HepG2 (cell line): ENCODE measurements at regions not wholly inside any gene's neighbourhood (a gene's known extent, or its start where the extent isn't known, plus 50 kb on each side); places are given as distances from the start of the nearest gene placed in this dataset.

Experiments
- ATAC-seq: fragments of 200-7000 bp; cut with Tn5 transposase; 3 replicates; pipeline ENCODE4 v1.9.1; 2020; ENCODE audit warnings: mild to moderate bottlenecking, moderate library complexity
- BruUV-seq: library from RNA; stranded (reverse); fragments of 400-500 nt; replicated peaks from 2 replicates; lab custom pipeline; 2021; lab: Mats Ljungman, UMichigan
- CTCF ChIA-PET: fragments of 300-600 bp; formaldehyde crosslinking; extraction: SDS; loops from one replicate; lab custom pipeline; 2021; ENCODE audit warnings: low total read pairs, inconsistent platforms, low intra/inter-chr PET ratio; lab: Yijun Ruan, JAX
- POLR2A ChIA-PET: fragments of 350-600 bp; sonication (Branson Sonifier 250); formaldehyde crosslinking; loops from one replicate; lab custom pipeline; 2020; ENCODE audit warnings: antibody characterized with exemption, inconsistent platforms; lab: Yijun Ruan, JAX
- DNase-seq: peaks from one replicate; pipeline ENCODE4 v3.0.0-alpha.2; 2015; ENCODE audit warnings: low spot score
- FAIRE-seq: peaks from 3 replicates; lab custom pipeline; 2011; peaks lifted over from hg19 to GRCh38; lab: Jason Lieb, UNC
- H2AFZ ChIP-seq: one replicate; pipeline ENCODE4 v1.6.1; 2011; ENCODE audit warnings: low read length, inconsistent platforms
- H3K27ac ChIP-seq: fragments of 300-600 bp; 3 replicates; pipeline ENCODE4 v1.8.0; 2011; ENCODE audit warnings: mixed run types, mild to moderate bottlenecking, mixed read lengths, low read length, inconsistent platforms; ENCODE audit not compliant: insufficient read depth; ENCODE audit errors: extremely low read length
- H3K27me3 ChIP-seq, 2 experiments: fragments of 200-600 bp in 1 of 2; 2 replicates in 1 of 2; 3 replicates in 1 of 2; pipeline versions ENCODE4 v1.6.0 to v1.8.0; 2011; ENCODE audit warnings: low read length in 2 of 2, mild to moderate bottlenecking in 2 of 2, moderate library complexity in 2 of 2, inconsistent platforms in 1 of 2; ENCODE audit not compliant: insufficient read depth in 2 of 2, control insufficient read depth in 1 of 2
- H3K36me3 ChIP-seq, 2 experiments: fragments of 200-600 bp in 1 of 2; replicated peaks in 1 of 2; 2 replicates in 1 of 2; 3 replicates in 1 of 2; pipeline versions ENCODE4 v1.5.1 to v1.8.0; 2011; ENCODE audit warnings: low read length in 2 of 2, inconsistent platforms in 1 of 2; ENCODE audit not compliant: insufficient read depth in 2 of 2, control insufficient read depth in 1 of 2
- H3K4me1 ChIP-seq: 2 replicates; pipeline ENCODE4 v1.5.1; 2012; ENCODE audit warnings: low read length, inconsistent platforms; ENCODE audit not compliant: insufficient read depth
- H3K4me2 ChIP-seq: 2 replicates; pipeline ENCODE4 v1.6.0; 2011; ENCODE audit warnings: low read depth, low read length, inconsistent platforms
- H3K4me3 ChIP-seq, 3 experiments: fragments of 200-600 bp in 1 of 3; sonication (generic), shearing (Covaris generic) in 1 of 3; replicated peaks in 1 of 3; 2 replicates each; pipeline ENCODE4 v1.5.1; 2011 to 2016; ENCODE audit warnings: low read length in 3 of 3, inconsistent platforms in 2 of 3, low read depth in 2 of 3, mild to moderate bottlenecking in 2 of 3, control low read depth in 1 of 3, mixed read lengths in 1 of 3; ENCODE audit not compliant: insufficient read depth in 1 of 3
- H3K79me2 ChIP-seq: one replicate; pipeline ENCODE4 v1.6.1; 2011; ENCODE audit warnings: low read length, inconsistent platforms; ENCODE audit not compliant: insufficient read depth
- H3K9ac ChIP-seq: 2 replicates; pipeline ENCODE4 v1.6.0; 2011; ENCODE audit warnings: mild to moderate bottlenecking, low read depth, low read length, inconsistent platforms; ENCODE audit not compliant: insufficient read depth
- H3K9me3 ChIP-seq: 2 replicates; pipeline ENCODE4 v1.5.1; 2012; ENCODE audit warnings: mild to moderate bottlenecking, low read length
- H4K20me1 ChIP-seq: 2 replicates; pipeline ENCODE4 v1.6.0; 2011; ENCODE audit warnings: inconsistent platforms, mild to moderate bottlenecking, low read length, moderate library complexity; ENCODE audit not compliant: insufficient read depth
- GATAD2A ChIP-seq: IDR thresholded peaks from 2 replicates; pipeline ENCODE4 v1.6.1; 2016
- HIC2 ChIP-seq: sonication (generic); formaldehyde crosslinking; IDR thresholded peaks from 2 replicates; pipeline ENCODE4 v1.9.0; 2022; ENCODE audit warnings: low read depth, missing genetic modification reagents
- MIER2 ChIP-seq: IDR thresholded peaks from 2 replicates; pipeline ENCODE4 v1.6.1; 2016; ENCODE audit warnings: missing biosample characterization, missing genetic modification reagents
- SOX5 ChIP-seq: IDR thresholded peaks from 2 replicates; pipeline ENCODE4 v1.6.1; 2016; ENCODE audit warnings: borderline replicate concordance
- ZBED4 ChIP-seq: sonication (generic); formaldehyde crosslinking; IDR thresholded peaks from 2 replicates; pipeline ENCODE4 v1.4.0; 2020; ENCODE audit warnings: missing genetic modification reagents, borderline replicate concordance
- ZBTB8A ChIP-seq: sonication (generic); formaldehyde crosslinking; IDR thresholded peaks from 2 replicates; pipeline ENCODE4 v1.4.0; 2020; ENCODE audit warnings: mild to moderate bottlenecking, low read depth, missing genetic modification reagents, borderline replicate concordance
- ZFP62 ChIP-seq: sonication (generic); formaldehyde crosslinking; IDR thresholded peaks from 2 replicates; pipeline ENCODE4 v1.4.0; 2020; ENCODE audit warnings: missing genetic modification reagents
- ZMYM2 ChIP-seq: sonication (generic); formaldehyde crosslinking; IDR thresholded peaks from 2 replicates; pipeline ENCODE4 v1.8.0; 2022; ENCODE audit warnings: mild to moderate bottlenecking, missing genetic modification reagents
- ZNF101 ChIP-seq: sonication (generic); formaldehyde crosslinking; IDR thresholded peaks from 2 replicates; pipeline ENCODE4 v1.4.0; 2020; ENCODE audit warnings: mild to moderate bottlenecking, low read depth, missing genetic modification reagents, borderline replicate concordance
- ZNF24 ChIP-seq: fragments of 450-650 bp; IDR thresholded peaks from 2 replicates; pipeline ENCODE4 v1.6.1; 2017; ENCODE audit warnings: antibody characterized with exemption, mild to moderate bottlenecking
- ZNF3 ChIP-seq: IDR thresholded peaks from 2 replicates; pipeline ENCODE4 v1.7.0; 2017; ENCODE audit warnings: inconsistent platforms
- ZNF503 ChIP-seq: sonication (generic); formaldehyde crosslinking; IDR thresholded peaks from 2 replicates; pipeline ENCODE4 v1.4.0; 2020; ENCODE audit warnings: missing genetic modification reagents
- ZNF530 ChIP-seq: sonication (generic); formaldehyde crosslinking; IDR thresholded peaks from 2 replicates; pipeline ENCODE4 v1.5.0; 2020; ENCODE audit warnings: low read depth, mild to moderate bottlenecking, missing genetic modification reagents
- ZNF644 ChIP-seq: IDR thresholded peaks from 2 replicates; pipeline ENCODE4 v1.6.1; 2016; ENCODE audit warnings: low read depth
- WGBS: methylation state at CpG from one replicate; pipeline ENCODE4 v1.1.6; 2017; ENCODE audit warnings: low lambda C conversion rate; 5-methylcytosine and 5-hydroxymethylcytosine counted together
- in situ Hi-C: cut with HindIII; loops from 2 replicates; pipeline ENCODE4 v1.10.0; 2017; ENCODE audit warnings: low pct_unique_long_range_greater_than_20kb; ENCODE audit not compliant: extremely low pct_ligation_motif_present
- intact Hi-C: fragments of 100-400 bp; cut with micrococcal nuclease; formaldehyde crosslinking; loops from one replicate; pipeline ENCODE4 v1.10.0; 2022; ENCODE audit not compliant: unreplicated experiment
- TF ChIP-seq, protein P1 (sequence below): sonication (generic); formaldehyde crosslinking; IDR thresholded peaks from 2 replicates; pipeline ENCODE4 v1.5.0; 2020; ENCODE audit warnings: missing genetic modification reagents

GRCh38 chr5:136768457-136768856, 403.1 kb upstream of the TRPC7 start:
- Histone ChIP-seq H3K4me2 (no peak overlapping the region), H3K36me3 (no peaks in the 10 kb centered on the region), H3K4me1 (no peaks in the 10 kb centered on the region), H3K4me3 (no peak overlapping the region), H3K79me2 (no peaks in the 10 kb centered on the region), H3K27me3 (peaks cover 0 to 1% of the 10 kb centered on the region in 2 experiments; a peak in 2 of 5 replicates), H3K9me3 (no peaks in the 10 kb centered on the region), H3K27ac (no peak overlapping the region), H4K20me1 (no peaks in the 10 kb centered on the region), H3K9ac (no peak overlapping the region), H2AFZ (no peak overlapping the region)
- ATAC-seq (no peak), DNase-seq (no peak), FAIRE-seq (no peak)
- BruUV-seq = no TSS peak
- intact Hi-C loops (no loop called here), in situ Hi-C loops (loop anchor here (25.0 kb wide), 1 partner anchor 406 kb away; the partner anchor contains the start of gene TRPC7)
- whole genome bisulfite sequencing = 0% methylated on average over 4 of the region's 4 CpGs
- ChIA-PET POLR2A (no interaction called here), CTCF (no interaction called here)
- TF ChIP-seq SOX5 (CRISPR knock-in tag) (no peak), ZNF503 (CRISPR knock-in tag) (no peak), ZBTB8A (CRISPR knock-in tag) (no peak), ZFP62 (CRISPR knock-in tag) (no peak), ZNF530 (CRISPR knock-in tag) (no peak), ZNF644 (CRISPR knock-in tag) (no peak), ZNF24 (no peak), HIC2 (CRISPR knock-in tag) (no peak), ZBED4 (CRISPR knock-in tag) (no peak), GATAD2A (CRISPR knock-in tag) (no peak), MIER2 (CRISPR knock-in tag) (no peak), ZNF3 (CRISPR knock-in tag) (no peak), ZMYM2 (CRISPR knock-in tag) (no peak), ZNF101 (CRISPR knock-in tag) (no peak)
- TF ChIP-seq, protein P1, sequence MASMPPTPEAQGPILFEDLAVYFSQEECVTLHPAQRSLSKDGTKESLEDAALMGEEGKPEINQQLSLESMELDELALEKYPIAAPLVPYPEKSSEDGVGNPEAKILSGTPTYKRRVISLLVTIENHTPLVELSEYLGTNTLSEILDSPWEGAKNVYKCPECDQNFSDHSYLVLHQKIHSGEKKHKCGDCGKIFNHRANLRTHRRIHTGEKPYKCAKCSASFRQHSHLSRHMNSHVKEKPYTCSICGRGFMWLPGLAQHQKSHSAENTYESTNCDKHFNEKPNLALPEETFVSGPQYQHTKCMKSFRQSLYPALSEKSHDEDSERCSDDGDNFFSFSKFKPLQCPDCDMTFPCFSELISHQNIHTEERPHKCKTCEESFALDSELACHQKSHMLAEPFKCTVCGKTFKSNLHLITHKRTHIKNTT = no peak
